PFSK-1 (cell line): ENCODE measurements at regions not wholly inside any gene's neighbourhood (a gene's known extent, or its start where the extent isn't known, plus 50 kb on each side); places are given as distances from the start of the nearest gene placed in this dataset.

Experiments used
- FOXP2 ChIP-seq: optimal IDR thresholded peaks from 2 replicates; pipeline ENCODE3; 2011; ENCODE audit warnings: borderline replicate concordance, control low read depth, inconsistent platforms; ENCODE audit not compliant: insufficient read depth; ENCODE audit errors: extremely low read length, extremely low read depth
- POLR2AphosphoS5 ChIP-seq: IDR thresholded peaks from 2 replicates; pipeline ENCODE4 v1.6.1; 2012; ENCODE audit warnings: low read depth, mild to moderate bottlenecking, control low read depth, low read length, moderate library complexity
- SIN3A ChIP-seq: IDR thresholded peaks from 2 replicates; pipeline ENCODE4 v1.6.1; 2012; ENCODE audit warnings: mild to moderate bottlenecking, low read length, moderate library complexity, borderline replicate concordance; ENCODE audit not compliant: insufficient read depth
- TAF1 ChIP-seq: IDR thresholded peaks from 2 replicates; pipeline ENCODE4 v1.6.1; 2012; ENCODE audit warnings: low read length, control low read depth, borderline replicate concordance; ENCODE audit not compliant: insufficient read depth
- TF ChIP-seq, protein P1 (sequence below), 2 experiments: IDR thresholded peaks; 2 replicates each; pipeline versions ENCODE4 v1.6.1 to v1.8.0; 2011 to 2012; ENCODE audit warnings: low read depth in 2 of 2, low read length in 2 of 2, control low read depth in 1 of 2, inconsistent platforms in 1 of 2, mild to moderate bottlenecking in 1 of 2, moderate library complexity in 1 of 2; ENCODE audit not compliant: insufficient read depth in 1 of 2

GRCh38 chr4:27888505-27888904 lies 1027.9 kb downstream of the STIM2 start:
- no peak for TF ChIP-seq POLR2AphosphoS5
- TF ChIP-seq, protein P1, sequence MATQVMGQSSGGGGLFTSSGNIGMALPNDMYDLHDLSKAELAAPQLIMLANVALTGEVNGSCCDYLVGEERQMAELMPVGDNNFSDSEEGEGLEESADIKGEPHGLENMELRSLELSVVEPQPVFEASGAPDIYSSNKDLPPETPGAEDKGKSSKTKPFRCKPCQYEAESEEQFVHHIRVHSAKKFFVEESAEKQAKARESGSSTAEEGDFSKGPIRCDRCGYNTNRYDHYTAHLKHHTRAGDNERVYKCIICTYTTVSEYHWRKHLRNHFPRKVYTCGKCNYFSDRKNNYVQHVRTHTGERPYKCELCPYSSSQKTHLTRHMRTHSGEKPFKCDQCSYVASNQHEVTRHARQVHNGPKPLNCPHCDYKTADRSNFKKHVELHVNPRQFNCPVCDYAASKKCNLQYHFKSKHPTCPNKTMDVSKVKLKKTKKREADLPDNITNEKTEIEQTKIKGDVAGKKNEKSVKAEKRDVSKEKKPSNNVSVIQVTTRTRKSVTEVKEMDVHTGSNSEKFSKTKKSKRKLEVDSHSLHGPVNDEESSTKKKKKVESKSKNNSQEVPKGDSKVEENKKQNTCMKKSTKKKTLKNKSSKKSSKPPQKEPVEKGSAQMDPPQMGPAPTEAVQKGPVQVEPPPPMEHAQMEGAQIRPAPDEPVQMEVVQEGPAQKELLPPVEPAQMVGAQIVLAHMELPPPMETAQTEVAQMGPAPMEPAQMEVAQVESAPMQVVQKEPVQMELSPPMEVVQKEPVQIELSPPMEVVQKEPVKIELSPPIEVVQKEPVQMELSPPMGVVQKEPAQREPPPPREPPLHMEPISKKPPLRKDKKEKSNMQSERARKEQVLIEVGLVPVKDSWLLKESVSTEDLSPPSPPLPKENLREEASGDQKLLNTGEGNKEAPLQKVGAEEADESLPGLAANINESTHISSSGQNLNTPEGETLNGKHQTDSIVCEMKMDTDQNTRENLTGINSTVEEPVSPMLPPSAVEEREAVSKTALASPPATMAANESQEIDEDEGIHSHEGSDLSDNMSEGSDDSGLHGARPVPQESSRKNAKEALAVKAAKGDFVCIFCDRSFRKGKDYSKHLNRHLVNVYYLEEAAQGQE (IDR thresholded peaks at IDR 0.05; ENCODE audit: insufficient read depth in 1 of 2, low read depth in 2 of 2, low read length in 2 of 2) = no peak
- no peak for TF ChIP-seq TAF1
- no peak for TF ChIP-seq FOXP2
- TF ChIP-seq SIN3A = no peak

- no peak for TF ChIP-seq SIN3A
These were observed 1034.3 kb downstream of the STIM2 start for GRCh38 chr4:27894951-27895350.

DNA sequence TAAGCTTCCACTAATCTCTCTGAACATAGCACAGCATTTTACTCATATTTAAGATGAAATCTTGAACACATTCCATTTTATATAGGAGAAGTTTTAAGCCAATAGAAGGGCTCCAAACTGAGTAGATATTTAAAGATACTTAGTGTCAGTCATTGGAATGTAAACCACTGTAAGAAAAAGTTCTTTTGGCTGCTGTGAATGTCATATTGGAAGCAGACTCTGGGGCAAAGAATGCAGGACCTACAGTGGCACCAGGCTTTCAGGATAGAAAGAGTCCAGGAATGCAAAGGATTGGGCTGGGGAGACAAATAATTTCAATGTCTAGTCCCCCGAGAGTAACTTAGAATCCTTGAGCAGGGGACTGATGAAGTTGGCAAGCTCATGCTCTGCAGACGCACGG lies 1047.7 kb downstream of the STIM2 start:
- TF ChIP-seq SIN3A = no peak
- TF ChIP-seq TAF1 = no peak
- TF ChIP-seq POLR2AphosphoS5 = no peak
- TF ChIP-seq, protein P1 (IDR thresholded peaks at IDR 0.05; ENCODE audit: insufficient read depth in 1 of 2, low read depth in 2 of 2, low read length in 2 of 2) = no peak
- TF ChIP-seq FOXP2 = no peak

- TF ChIP-seq SIN3A (no peak), FOXP2 (no peak), TAF1 (no peak), POLR2AphosphoS5 (no peak)
- TF ChIP-seq, protein P1 (IDR thresholded peaks at IDR 0.05; ENCODE audit: insufficient read depth in 1 of 2, low read depth in 2 of 2, low read length in 2 of 2) = no peak
These were observed 1049.6 kb downstream of the STIM2 start for GRCh38 chr4:27910227-27910626.

GRCh38 chr4:27911047-27911446 lies 1050.4 kb downstream of the STIM2 start:
- TF ChIP-seq FOXP2 (no peak), TAF1 (no peak)

DNA sequence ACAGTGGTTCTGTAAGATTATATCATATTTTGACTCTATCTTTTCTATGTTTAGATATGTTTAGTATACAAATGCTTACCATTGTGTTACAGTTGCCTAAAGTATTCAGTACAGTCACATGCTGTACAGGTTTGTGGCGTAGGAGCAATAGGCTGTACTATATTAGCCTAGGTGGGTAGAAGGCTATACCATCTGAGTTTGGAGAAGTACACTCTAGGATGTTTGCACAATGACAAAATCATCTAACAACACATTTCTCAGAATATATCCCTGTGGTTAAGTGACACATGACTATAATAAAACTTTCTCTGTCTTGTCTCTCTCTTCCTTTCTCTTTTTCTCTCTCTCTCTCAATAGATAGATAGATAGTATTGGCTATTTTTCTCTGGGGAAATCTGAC lies 1053.1 kb downstream of the STIM2 start:
- TF ChIP-seq, protein P1 (IDR thresholded peaks at IDR 0.05; ENCODE audit: insufficient read depth in 1 of 2, low read depth in 2 of 2, low read length in 2 of 2) = no peak
- TF ChIP-seq POLR2AphosphoS5 = no peak
